Activated naive CD4-positive, alpha-beta T cell treated with Interleukin-2 at 50 U/mL for 16 hours (primary cell): ENCODE measurements at regions not wholly inside any gene's neighbourhood (a gene's known extent, or its start where the extent isn't known, plus 50 kb on each side); places are given as distances from the start of the nearest gene placed in this dataset.
"Not testable (repeated sequence)": the region's sequence is repeated elsewhere in the genome, so short reads cannot be mapped to it uniquely, and the experiment has no call there.

ENCODE experiments used
- DNase-seq: peaks from one replicate; pipeline ENCODE4 v3.0.0-alpha.2; 2020

DNA sequence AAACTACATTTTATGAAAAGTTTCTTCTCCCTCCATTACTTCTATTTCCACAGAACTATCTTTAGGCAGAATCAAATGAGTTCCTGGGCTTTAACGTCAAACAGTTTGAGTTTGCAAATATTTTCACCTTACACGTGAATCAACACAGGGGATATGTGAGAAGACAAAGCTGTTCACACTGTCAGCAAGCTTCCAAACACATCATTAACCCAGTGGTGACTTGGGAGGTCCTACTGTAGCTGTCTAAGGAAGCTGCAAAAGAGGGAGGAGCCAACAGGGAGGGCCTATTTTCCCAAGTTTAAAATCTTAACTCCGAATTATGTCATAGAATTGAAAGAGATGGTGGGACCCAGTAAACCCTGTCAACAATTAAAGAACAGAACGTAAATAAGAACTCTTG, 337.8 kb upstream of the DNAJC19 start:
- no peak for DNase-seq

DNA sequence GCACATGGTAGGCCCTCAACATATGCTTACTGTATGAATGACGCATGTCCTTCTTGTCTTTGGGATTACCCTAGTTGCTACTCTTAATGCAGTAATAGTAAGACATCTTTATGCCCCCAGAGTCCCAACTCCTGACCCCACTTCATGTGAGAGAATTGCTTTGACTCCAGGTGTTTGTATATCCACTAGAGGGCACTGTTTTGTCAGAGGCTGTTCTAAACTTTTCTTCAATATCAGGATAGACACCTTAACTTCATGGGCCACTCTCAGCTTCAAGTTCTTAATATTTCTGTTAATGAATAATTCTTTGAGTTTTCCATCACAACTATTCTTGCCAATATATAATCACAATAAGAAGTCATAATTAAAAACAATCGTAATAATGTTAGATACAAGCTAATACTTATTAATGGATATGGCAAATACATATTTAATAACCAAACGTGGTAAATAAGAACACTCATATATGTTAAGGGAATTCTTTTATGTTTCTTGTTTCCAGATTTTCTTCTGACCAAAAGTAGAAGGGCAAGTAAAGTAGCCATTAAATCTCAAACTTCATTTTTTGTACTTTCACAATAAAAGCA, 337.2 kb upstream of the DNAJC19 start:
- no peak for DNase-seq

DNA sequence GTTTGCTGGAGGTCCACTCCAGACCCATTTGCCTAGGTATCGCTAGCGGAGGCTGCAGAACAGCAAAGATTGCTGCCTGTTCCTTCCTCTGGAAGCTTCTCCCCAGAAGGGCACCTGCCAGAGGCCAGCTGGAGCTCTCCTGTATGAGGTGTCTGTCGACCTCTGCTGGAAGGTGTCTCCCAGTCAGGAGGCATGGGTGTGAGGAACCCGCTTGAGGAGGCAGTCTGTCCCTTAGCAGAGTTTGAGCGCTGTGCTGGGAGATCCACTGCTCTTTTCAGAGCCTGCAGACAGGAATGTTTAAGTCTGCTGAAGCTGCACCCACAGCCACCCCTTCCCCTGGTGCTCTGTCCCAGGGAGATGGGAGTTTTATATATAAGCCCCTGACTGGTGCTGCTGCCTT, 335.0 kb upstream of the DNAJC19 start:
- not testable (repeated sequence) for DNase-seq

DNA sequence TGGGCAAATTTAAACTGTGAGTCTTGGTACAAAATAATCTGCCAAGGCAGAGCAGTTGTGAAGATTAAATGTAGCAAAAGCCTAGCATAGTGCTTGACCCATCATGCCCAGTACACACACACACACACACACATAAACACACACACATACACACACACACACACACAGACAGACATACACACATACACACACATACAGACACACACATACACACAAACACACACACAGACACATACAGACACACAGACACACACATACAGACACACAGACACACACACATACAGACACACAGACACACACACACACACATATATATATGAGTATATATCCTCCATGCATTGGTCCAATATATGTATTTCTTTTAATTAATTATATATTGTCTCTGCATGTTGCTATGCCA, 328.8 kb upstream of the DNAJC19 start:
- no peak for DNase-seq

DNA sequence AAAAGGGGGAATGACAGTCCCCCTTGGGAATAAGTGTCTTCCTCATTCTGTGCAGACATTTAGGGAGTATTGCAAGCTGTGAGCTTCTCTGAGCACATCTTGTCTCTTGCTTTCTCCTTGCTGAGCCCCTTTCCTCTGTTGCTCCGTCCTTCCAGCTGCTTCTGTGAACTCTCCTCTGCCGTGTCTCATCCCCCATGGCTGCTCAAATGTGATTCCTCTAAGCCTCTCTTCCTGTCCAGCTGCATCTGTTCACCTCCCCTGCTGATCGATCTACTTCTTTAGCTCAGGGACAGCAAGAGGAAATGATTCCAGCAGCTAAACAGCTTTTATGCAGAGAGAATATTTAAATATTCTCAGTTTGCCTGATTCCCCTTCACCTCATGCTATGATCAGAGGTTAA, 328.0 kb upstream of the DNAJC19 start:
- DNase-seq, result no peak

DNA sequence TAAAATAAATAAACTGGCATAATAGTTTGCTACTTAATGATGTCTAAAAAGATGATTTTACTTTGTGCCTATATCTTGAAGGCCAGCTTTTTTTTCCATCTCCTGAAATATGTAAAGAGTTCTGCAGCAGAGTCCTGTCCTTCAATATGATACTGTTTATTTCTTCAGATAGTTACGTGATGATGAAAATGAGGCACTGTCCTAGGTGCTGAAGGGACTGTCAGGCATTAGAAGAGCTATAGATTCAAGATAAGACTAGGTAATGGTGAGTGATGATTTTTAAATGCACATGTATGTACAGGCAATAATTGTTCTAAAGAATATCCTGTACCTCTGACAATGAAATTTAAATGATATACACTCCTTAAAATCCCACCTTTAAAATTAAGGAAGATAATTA, 326.9 kb upstream of the DNAJC19 start:
- DNase-seq, result no peak

DNA sequence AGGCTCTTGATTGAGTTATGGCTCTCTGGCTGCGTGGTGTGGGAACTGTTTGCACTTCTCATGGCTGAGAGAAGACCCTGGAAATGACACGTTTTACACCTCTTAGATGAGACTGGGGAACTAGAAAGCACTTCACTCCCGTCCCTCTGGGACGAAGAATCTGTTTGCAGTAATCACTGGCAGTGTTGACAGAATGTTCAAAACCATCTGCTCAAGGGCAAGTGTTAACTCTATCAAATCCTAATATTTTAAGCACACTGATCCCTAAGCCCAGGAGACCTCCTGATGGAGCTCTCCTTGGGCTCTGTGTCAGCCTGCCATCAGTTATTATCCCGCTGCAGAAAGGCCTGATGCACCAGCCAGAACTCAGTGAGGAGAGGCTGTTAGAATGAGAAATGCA, 323.8 kb upstream of the DNAJC19 start:
- no peak for DNase-seq

DNA sequence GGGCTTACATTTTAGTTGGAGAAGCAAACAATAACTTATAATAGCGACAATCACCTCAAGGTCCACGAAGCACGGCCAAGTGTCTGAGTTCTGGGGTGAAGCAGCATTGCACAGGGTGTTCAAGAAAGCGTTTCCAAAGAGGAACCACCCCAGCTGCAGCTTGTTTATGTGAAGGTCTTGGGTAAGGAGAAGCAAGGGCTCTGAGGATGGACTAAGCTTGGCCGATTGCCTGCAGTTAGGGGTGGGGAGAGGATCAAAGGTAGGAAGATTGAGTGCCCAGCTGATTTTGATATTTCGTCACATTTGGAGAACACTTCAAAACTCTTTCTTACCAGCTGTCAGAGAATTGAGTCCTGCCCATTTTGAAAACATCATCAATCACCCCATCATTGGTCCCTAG, 321.6 kb upstream of the DNAJC19 start:
- DNase-seq, result no peak

DNA sequence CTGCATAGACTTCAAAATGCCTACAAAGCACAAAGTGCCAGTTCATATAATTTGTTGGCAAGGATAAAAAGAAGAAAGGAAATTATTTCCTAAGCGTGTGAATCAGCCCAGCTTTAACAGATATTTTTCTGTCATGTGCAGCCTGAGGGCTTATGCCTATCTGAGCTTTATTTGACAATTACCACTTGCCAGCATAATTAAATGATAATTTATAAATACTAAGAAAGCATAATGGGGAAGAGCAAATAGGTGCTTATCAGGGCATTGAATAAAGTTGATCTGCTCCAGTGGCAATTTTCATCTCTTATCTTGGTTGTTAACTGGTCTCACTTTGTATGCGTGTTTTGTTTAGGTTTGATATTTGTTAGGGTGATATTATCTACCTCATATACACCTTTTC, 313.4 kb upstream of the DNAJC19 start:
- no peak for DNase-seq

DNA sequence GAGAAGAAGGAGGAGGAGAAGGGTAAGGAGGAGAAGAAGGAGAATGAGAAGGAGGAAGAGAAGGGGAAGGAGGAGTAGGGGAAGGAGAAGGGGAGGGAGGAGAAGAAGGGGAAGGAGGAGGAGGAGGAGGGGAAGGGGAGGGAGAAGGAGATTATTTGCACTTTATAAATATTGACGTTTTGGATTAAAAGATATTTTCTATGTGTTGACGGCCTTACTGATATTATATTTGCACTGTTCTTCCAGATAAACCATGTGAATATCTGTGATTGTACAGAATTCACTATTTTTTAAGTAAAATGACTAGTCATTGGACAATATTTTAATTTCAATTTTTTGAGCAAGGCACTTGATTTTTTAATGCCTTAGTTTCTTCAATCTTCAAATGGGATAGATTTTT, 310.5 kb upstream of the DNAJC19 start:
- no peak for DNase-seq

DNA sequence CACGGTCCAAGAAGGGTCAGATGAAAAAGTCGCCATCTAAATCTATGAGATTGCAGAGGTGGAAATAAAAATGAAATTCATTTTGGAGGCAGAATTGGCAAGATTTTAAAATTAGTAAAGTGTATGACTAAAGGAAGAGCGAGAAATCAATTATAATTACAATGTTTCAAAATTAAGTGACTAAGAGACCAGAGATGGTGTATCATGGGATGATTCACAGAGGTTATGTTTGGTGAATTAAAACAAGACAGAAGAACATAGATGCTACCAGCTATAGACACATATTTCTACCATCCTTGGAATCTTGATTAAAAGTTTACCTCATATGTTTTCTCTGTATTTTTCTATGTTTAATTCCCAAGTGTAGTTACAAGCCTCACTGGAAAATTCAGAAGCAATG, 308.9 kb upstream of the DNAJC19 start:
- DNase-seq, result no peak

DNA sequence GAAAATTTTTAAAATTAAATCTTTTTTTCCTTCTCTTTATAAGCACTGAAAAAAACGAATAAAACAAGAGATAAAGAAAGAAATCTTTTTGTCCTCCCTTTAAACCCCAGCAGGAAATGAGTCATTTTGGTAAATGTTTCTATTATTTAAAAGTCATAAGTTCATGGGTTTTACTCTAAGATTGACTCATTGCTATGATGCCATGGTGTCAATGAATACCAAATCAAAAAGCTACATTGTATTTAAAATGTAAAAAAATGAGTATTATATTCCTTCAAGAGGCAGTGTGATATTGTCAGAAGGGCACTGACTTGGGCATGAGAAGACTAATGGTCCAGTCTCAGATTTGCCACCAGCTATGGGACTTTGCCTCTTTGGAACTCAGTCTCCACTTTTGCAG, 303.4 kb upstream of the DNAJC19 start:
- DNase-seq, result no peak

DNA sequence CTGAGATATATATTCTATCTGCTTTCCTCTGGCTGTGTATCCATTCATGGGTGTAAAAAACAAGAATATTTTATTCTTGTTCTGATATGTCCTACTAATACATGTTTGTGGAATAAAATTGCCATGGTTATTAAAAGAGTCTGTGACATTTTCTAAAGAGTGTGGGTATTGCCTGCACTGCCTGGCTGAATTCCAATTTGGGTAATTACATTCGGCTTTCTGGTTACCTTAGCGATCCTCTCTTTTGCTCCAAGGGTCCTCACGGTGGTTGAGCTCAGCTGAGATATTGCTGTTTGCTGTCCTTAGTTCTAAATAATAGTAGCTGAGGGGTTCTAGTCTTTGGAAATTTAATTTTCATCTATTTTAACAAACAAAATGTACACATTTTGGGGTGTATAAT, 301.4 kb upstream of the DNAJC19 start:
- DNase-seq, result no peak

DNA sequence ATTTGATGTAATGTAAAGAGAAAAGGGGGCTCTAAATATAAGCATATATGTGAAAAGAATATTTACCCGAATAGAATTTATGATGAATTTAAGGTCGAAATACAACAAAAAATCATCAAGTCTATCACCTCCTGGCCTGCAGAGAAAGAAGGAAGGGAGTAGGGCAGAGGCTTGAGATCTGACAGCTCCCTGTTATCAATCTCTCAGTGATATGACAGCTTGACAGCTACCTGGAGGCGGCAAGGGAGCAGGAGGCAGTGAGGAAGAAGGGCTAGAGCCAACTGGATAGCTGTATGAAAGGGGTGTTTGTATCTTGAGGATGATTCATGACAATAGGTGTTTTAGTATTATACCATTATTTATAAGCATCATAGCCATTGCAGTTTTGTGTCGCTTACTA, 299.8 kb upstream of the DNAJC19 start:
- no peak for DNase-seq

DNA sequence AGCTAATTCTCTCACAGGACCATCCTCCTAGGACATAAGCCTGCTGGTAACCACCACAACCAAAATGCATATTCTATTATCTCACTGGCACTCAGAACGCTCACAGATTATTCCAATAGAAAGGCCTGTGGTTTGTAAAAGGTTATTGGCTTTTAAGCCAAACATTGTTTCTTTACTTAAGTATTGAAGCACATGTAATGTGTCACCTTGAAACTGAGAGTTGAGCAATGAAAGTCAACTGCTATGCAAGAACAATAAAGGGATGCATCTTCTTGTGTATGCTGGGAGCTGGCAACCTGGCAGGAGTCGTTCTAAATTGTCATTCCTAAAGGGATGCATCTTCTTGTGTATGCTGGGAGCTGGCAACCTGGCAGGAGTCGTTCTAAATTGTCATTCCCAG, 298.6 kb upstream of the DNAJC19 start:
- no peak for DNase-seq

DNA sequence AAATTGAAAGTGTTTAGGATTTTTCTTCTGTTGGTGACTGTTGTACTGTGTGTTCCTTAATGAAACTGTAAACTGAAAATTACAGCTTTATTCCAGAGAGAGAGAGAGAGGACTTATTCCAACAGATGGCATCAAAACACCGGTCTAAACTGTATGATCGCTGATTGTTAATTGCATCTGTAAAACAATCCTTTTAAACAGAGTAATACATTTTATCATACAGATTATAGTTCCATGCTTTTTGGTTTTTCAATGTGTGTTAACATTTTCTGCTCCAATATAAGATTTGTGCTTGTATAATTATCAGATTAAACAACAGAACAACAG, 289.7 kb upstream of the DNAJC19 start:
- no peak for DNase-seq

DNA sequence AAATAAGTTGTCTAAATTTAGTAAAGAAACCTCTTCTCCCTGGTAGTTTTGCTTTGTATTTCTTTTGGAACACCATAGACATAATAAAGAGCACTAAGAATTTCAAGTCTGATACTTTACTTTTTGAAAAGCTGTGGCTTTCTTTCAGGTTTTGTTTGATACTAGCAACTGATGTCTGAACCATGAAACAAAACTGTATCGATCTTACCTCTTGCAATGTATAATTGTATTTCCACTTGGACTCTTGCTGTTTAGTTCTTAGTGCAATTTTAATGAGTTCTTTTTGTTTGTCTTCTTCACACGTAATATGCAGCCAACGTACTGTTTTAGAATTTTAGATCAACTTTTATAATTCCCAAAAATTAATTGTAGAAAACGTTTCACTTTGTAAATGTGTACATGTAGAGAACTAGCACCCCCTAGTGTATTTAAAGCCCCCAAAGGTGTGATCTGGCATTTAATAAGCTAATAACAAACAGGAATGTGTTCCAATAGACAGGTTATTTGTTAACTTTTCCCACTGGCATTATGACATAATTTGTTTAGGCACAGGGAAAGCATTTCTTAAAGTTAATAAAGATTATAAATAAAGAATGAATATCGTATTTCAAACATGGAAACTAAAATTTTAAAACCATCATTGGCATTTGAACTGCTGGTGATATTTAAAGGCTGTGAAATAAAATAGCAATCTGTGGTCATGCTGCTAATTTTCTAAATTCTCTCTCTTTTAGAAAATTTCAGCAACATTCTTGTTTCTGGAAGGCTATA, 289.1 kb upstream of the DNAJC19 start:
- DNase-seq, result no peak

DNA sequence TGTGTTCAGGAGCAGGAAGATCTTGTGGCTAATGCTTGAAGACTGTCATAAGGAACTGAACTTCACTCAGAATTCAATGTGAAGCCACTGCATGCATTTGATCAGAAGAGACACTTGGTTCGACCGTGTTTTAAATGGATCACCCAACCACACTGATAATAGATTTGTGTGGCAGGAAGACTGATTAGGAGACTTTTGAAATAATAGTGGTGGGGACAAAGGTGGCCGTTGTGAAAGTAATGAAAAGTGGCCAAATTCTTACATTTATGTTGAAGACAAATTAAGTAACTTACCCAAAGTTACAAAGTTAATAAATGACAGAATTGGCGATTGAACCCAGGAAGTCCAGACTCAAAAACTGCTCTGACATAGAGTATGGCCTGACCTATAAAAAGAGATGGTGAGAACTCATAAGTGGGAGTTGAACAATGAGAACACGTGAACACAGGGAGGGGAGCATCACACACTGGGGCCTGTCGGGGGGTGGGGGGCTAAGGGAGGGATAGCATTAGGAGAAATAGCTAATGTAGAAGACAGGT, 286.9 kb upstream of the DNAJC19 start:
- no peak for DNase-seq

DNA sequence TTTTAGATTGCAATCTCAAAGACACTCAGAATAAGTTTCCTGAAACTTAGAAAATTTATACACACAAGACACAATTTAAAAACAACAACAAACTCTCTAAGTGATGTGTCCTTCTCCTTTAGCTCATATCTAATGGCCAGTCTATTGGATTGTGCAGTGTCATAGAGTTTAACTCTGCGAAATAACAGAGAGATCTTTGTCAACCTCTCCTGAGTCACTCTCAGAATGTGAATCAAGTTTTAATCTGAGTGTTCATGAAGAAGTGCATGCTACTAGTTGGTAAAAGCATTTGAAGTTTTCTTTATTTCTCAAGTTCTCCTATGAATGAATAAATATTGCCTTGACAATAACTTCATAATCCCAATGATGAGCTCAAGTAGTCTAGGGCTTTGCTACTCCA, 284.5 kb upstream of the DNAJC19 start:
- no peak for DNase-seq

DNA sequence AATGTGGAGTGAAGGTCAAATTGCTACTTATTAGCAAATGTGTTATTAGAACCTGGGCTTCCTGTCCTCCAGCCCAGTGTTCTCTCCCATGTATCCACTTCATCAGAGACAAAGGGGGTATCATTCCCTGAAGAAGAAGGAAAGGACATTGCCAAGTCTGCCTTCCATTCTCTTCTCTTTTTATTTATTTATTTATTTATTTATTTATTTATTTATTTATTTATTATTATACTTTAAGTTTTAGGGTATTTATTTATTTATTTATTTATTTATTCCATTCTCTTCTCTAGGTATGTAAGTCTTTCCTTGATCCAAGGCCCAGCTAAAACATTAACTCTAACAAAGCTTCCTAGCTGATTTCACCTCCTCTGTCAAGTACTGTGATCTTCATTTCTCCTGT, 277.8 kb upstream of the DNAJC19 start:
- DNase-seq, result no peak

DNA sequence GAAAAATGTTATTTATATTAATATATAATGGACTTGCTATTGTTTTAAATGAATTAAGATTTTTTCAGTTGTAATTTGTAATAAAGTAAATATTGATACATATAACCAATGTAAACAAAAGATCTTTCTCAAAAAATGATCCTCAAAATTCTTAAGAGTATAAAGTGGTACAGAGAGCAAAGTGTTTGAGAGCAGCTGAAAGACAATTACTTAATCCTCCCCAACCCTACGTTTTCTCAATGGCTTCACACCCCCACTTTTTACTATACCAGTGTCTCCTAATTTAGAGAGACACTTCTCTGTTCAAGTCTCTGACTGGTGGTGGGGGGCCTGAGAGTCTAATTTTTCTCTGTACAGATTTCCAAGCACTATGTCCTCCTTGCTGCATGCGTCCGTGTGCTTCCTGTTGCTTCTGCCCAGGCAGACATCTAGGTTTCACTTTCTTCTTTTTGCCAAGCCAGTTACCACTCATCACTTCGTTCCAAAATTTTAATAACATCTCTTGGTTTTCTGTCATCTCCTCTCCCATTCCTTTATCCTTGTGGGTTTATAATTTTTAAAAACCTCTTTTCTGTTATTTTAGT, 276.3 kb upstream of the DNAJC19 start:
- DNase-seq, result no peak

DNA sequence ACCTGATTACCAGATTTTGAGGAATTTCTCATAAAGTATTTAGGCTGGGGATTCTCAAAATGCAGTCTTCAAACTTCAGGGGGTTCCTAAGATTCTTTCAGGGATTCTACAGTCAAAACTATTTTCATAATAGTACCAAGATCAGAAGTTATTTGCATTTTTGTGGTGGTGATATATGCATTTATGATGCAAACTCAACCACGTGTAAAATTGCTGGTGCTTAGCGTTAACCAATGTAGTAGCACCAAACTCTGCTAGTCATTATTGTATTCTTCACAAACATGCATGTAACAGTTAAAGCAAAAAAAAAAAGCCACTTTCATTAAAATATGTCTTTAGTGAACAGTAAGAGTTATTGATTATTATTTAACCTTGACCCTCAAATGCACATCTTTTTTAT, 274.9 kb upstream of the DNAJC19 start:
- DNase-seq, result no peak

DNA sequence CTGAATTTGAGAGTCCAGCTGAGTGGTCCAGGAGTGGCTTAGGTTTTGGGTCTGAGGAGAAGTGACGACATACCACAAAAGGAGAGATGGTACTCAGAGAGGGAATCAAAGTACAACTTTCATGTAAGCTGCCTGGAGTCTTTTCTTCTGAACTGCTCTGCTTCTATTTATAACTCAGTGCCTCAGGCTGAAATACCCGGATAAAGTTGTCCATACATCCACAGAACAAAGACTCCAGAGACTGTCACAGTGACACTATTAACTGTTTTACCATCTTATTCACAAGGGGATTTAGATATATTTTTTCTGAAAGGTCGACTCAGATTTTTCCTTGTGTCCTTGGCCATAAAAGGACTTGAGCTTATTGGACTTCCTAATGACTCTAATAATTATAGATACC, 264.3 kb upstream of the DNAJC19 start:
- DNase-seq, result no peak

DNA sequence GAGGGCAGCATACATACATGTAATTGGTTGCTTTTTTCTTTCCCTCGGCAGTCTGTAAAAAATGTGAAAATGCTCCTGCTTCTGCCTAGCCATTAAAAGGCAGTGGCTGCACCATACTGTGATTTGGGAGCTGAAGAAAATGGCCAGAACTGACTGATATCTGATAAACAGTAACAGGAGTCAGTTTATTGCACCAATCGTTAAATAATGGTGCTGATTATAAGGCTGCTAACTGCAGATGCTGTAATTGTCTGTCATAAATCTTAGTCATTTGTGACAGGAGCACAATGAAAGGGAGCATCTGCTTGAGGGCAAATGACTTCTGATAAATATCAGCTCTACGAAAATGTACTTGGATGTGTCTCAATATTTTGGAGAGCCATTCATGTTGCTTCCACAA, 263.1 kb upstream of the DNAJC19 start:
- no peak for DNase-seq

DNA sequence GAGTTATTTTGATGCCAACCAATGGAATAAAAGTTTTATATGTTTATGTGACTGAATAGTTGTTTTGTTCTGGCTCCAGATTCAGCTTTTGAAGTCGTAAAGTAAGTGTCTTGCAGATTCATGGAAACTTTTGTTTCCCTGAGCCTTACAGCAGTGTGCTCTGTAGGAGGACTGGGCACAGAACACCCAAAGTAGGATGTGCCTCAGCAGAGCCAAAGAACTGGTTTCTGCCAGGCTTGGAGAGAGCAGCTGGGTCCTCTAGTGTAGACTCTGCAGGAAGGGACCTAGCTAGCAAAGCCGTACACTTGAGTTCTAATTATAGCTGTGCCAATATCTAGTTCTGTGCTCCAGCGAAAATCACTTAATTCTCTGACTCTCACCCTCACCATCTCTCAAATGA, 261.2 kb upstream of the DNAJC19 start:
- DNase-seq, result no peak
